KMS-11 (cell line): ENCODE measurements at regions not wholly inside any gene's neighbourhood (a gene's known extent, or its start where the extent isn't known, plus 50 kb on each side); places are given as distances from the start of the nearest gene placed in this dataset.

ENCODE experiments used
- H2AFZ ChIP-seq: fragments of 200-600 bp; sonication (generic); 2 replicates; pipeline ENCODE4 v1.6.1; 2016; ENCODE audit warnings: antibody characterized with exemption, mixed run types, low read depth
- H3K27ac ChIP-seq: fragments of 200-600 bp; sonication (generic); 2 replicates; pipeline ENCODE4 v1.6.1; 2016; ENCODE audit warnings: mild to moderate bottlenecking, mixed run types
- H3K27me3 ChIP-seq: fragments of 200-600 bp; sonication (generic); 2 replicates; pipeline ENCODE4 v1.6.1; 2017; ENCODE audit warnings: mild to moderate bottlenecking, low read depth, mixed run types, moderate library complexity; ENCODE audit not compliant: insufficient read depth
- H3K36me3 ChIP-seq: fragments of 200-600 bp; sonication (generic); 2 replicates; pipeline ENCODE4 v1.6.1; 2017; ENCODE audit warnings: mild to moderate bottlenecking, mixed run types; ENCODE audit not compliant: insufficient read depth
- H3K4me1 ChIP-seq: fragments of 200-600 bp; sonication (generic); 2 replicates; pipeline ENCODE4 v1.6.1; 2016; ENCODE audit warnings: mild to moderate bottlenecking, low read depth, mixed run types; ENCODE audit not compliant: poor library complexity, severe bottlenecking
- H3K4me2 ChIP-seq: fragments of 200-600 bp; sonication (generic); 2 replicates; pipeline ENCODE4 v1.7.0; 2016; ENCODE audit warnings: mild to moderate bottlenecking, mixed run types
- H3K4me3 ChIP-seq: fragments of 200-600 bp; sonication (generic); IDR thresholded peaks from 2 replicates; pipeline ENCODE4 v1.6.1; 2017; ENCODE audit warnings: low read depth, low read length, mixed read lengths; ENCODE audit not compliant: insufficient read depth
- H3K79me2 ChIP-seq: fragments of 200-600 bp; sonication (generic); 2 replicates; pipeline ENCODE4 v1.6.1; 2016; ENCODE audit warnings: low read depth, mixed run types; ENCODE audit not compliant: insufficient read depth
- H3K9ac ChIP-seq: fragments of 200-600 bp; sonication (generic); 2 replicates; pipeline ENCODE4 v1.6.1; 2016; ENCODE audit warnings: mild to moderate bottlenecking, mixed run types
- H4K20me1 ChIP-seq: fragments of 200-600 bp; sonication (generic); 2 replicates; pipeline ENCODE4 v1.6.1; 2016; ENCODE audit warnings: mild to moderate bottlenecking, mixed run types; ENCODE audit not compliant: insufficient read depth
- CTCF ChIP-seq: fragments of 200-600 bp; sonication (generic); conservative IDR thresholded peaks from 2 replicates; pipeline ENCODE4 v1.6.1; 2017; ENCODE audit warnings: low read depth, mild to moderate bottlenecking, antibody characterized with exemption, low read length, moderate library complexity, mixed read lengths

GRCh38 chr4:35939751-35940150 is 304.6 kb downstream of the ARAP2 start:
- no peaks in the 10 kb centered on the region for H3K79me2 ChIP-seq
- no peaks in the 10 kb centered on the region for H3K27me3 ChIP-seq
- H3K27ac ChIP-seq = no peak overlapping the region
- H3K36me3 ChIP-seq = no peaks in the 10 kb centered on the region
- H2AFZ ChIP-seq = no peak overlapping the region
- H3K4me1 ChIP-seq = no peaks in the 10 kb centered on the region
- H4K20me1 ChIP-seq = no peaks in the 10 kb centered on the region
- H3K4me2 ChIP-seq = no peak overlapping the region
- no peak for TF ChIP-seq CTCF
- no peak overlapping the region for H3K4me3 ChIP-seq
- H3K9ac ChIP-seq = no peak overlapping the region

- no peak overlapping the region for H3K4me2 ChIP-seq
- H3K36me3 ChIP-seq = no peaks in the 10 kb centered on the region
- H3K27me3 ChIP-seq = no peaks in the 10 kb centered on the region
- no peak overlapping the region for H3K27ac ChIP-seq
- no peaks in the 10 kb centered on the region for H4K20me1 ChIP-seq
- no peaks in the 10 kb centered on the region for H3K4me1 ChIP-seq
- H3K79me2 ChIP-seq = no peaks in the 10 kb centered on the region
- TF ChIP-seq CTCF = no peak
- no peak overlapping the region for H3K9ac ChIP-seq
- no peak overlapping the region for H2AFZ ChIP-seq
- no peak overlapping the region for H3K4me3 ChIP-seq
Measured at GRCh38 chr4:35942092-35942491, 302.2 kb downstream of the ARAP2 start.

- Histone ChIP-seq H3K79me2 (no peaks in the 10 kb centered on the region), H3K4me1 (no peaks in the 10 kb centered on the region), H3K36me3 (no peaks in the 10 kb centered on the region), H3K27ac (no peak overlapping the region), H3K27me3 (no peaks in the 10 kb centered on the region), H2AFZ (no peak overlapping the region), H3K4me3 (no peak overlapping the region), H3K9ac (no peak overlapping the region), H4K20me1 (no peaks in the 10 kb centered on the region), H3K4me2 (no peak overlapping the region)
- TF ChIP-seq CTCF = no peak
Measured at GRCh38 chr4:35943606-35944005, 300.7 kb downstream of the ARAP2 start.

- Histone ChIP-seq H3K4me1 (no peaks in the 10 kb centered on the region), H3K27ac (no peak overlapping the region)
Measured at GRCh38 chr4:35948171-35948570, 296.1 kb downstream of the ARAP2 start.

More at GRCh38 chr4:35948171-35948570, 296.1 kb downstream of the ARAP2 start:
- Histone ChIP-seq H3K27me3 (no peaks in the 10 kb centered on the region), H2AFZ (no peak overlapping the region), H3K4me2 (no peak overlapping the region), H3K36me3 (no peaks in the 10 kb centered on the region), H4K20me1 (no peaks in the 10 kb centered on the region), H3K9ac (no peak overlapping the region), H3K79me2 (no peaks in the 10 kb centered on the region), H3K4me3 (no peak overlapping the region)
- no peak for TF ChIP-seq CTCF
